NCI-H446 treated with DMSO at 0.1 percent for 48 hours (cell line): ENCODE measurements at regions not wholly inside any gene's neighbourhood (a gene's known extent, or its start where the extent isn't known, plus 50 kb on each side); places are given as distances from the start of the nearest gene placed in this dataset.
"Not testable (repeated sequence)": the region's sequence is repeated elsewhere in the genome, so short reads cannot be mapped to it uniquely, and the experiment has no call there.

Experiments
- DNase-seq: peaks from one replicate; lab custom pipeline; 2025; lab: John Stamatoyannopoulos, UW

DNA sequence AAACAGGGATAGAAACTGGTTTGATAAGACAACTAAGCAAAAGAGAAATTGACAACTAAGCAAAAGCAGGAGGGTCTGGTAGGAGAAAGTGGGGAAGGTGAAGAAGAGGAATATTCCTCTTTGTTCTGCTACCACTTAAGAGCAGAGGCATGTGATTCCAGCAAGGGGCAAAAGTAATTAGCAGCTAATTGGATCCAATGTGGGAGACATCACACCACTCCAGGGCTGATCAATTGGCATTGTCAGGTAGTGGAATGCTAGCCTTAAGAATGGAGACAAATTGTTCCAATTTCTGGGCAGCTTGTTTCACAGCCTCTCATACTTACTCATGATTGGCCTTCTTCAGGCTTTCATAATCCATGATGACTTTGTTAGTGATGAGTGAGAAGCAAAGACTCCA is 547.1 kb upstream of the GCFC2 start:
- DNase-seq: no peak

- DNase-seq: no peak
Measured at GRCh38 chr2:76256458-76257088, 545.9 kb upstream of the GCFC2 start.

GRCh38 chr2:76252704-76253103 is 542.0 kb upstream of the GCFC2 start:
- DNase-seq: no peak

DNA sequence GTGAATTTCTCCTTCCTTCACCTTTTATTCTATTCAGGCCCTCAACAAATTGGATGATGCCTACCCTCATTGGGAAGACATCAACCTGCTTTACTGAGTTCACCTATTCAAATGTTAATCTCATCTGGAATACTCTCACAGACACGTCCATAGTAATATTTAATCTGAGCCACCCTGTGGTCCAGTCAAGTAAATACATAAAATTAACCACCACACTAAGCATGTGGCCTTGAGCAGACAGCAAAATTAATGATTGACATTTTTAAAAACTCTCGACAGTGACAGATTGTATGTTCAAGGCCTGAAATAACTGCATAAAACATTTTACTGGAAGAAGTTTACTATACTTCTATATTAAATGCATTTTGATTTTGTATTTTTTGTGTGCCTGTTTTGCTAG is 540.6 kb upstream of the GCFC2 start:
- DNase-seq: no peak

- DNase-seq: no peak
Measured at GRCh38 chr2:76247006-76247405, 536.3 kb upstream of the GCFC2 start.

DNA sequence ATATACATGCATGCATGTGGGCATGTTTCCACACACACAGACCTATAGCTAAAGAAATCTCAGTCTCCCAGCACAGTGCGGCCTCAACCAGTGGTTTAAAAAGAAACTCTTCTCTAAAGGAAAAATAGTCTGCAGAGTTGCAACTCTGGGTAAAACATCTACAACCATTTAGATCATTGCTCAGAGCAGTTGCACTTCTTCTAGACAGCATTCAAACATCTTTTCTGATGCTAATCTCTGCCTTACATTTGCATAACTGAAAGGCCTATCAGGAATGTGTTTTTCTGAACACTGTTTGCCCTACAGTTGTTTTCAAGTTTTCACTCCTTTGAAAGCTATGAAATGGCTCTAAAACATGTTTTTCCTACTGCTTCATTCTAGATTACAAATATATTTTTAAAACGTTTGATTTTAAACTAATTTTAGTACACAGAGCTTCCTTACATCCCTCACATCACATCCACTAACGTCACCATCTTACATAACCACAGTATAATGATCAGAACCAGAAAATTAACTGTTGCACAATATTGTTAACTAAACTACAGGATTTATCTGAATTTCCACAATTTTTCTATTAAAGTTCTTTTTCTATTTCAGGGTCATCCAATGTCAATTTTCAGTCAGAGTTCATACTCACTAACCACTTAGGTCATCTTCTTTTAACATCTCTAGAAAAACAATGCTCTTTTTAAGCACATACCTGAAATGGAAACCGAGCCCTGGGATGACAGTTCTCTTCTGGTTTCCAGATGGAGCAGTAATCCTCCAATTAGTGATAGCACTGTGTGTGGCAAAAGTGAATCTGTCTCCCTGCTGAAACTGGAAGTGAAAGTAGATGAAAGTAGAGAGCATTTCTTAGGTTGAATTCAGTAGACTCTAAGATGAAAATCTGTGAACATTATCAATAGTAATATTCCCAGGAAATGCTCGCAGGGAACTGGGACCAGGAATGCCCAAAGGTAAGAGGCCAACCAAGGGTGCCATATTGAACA is 501.6 kb upstream of the GCFC2 start:
- no peak for DNase-seq

DNA sequence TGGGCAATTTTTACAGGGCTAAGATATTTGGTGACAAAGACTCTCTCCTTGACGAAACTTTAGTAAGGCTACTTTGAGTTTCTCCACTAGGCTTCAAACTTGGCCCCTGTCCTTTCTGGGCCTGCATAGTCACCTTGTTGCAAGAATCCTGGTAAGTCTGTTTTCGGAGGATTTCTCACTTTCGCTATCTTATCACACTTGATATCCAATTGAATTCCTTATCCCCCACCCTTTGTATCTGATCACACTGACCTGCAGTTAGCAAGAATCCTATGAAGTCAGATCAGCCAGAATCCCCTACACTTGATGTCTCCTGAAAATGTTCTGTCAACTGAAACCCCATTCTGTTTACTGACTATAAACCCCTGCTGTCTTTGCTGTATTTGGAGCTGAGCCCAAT is 499.8 kb upstream of the GCFC2 start:
- DNase-seq: no peak

- DNase-seq: no peak
Measured at GRCh38 chr2:76204048-76204447, 493.3 kb upstream of the GCFC2 start.

DNA sequence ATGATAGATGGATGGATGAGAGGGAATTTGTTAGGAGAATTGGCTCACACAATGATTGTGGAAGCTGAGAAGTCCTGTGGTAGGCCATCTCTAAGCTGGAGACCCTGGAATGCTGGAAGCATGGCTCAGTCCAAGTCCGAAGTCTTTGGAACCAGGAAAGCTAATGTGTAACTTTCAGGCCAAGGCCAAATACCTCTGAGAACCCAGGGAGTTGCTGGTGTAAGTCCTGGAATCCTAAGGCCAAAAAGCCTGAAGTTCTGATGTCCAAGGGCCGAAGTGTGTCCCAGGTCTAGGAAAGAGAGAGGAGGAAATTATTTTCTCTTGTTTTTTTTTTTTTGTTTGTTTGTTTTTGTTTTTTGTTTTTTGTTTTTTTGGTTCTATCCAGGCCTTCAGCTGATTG is 492.2 kb upstream of the GCFC2 start:
- DNase-seq: no peak

GRCh38 chr2:76197842-76198448 is 487.2 kb upstream of the GCFC2 start:
- no peak for DNase-seq

DNA sequence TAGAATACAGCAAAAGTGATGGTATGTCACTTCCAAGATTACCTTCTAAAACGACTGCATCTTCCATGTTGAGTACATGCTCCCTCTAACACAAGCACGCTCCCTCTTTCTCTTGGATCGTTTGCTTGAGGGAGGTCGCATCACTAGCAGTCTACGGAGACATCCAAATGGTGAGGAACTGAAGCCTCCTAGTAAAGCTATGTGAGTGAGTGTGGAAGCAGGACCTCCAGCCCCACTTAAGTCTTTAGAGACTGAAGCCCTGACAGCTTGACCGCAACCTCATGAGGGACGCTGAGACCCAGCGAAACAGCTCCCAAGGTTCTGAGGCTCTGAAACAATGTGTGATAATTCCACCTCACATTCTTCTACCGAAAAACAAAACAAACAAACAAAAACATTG is 486.7 kb upstream of the GCFC2 start:
- no peak for DNase-seq

- no peak for DNase-seq
Measured at GRCh38 chr2:76194031-76194775, 483.5 kb upstream of the GCFC2 start.

DNA sequence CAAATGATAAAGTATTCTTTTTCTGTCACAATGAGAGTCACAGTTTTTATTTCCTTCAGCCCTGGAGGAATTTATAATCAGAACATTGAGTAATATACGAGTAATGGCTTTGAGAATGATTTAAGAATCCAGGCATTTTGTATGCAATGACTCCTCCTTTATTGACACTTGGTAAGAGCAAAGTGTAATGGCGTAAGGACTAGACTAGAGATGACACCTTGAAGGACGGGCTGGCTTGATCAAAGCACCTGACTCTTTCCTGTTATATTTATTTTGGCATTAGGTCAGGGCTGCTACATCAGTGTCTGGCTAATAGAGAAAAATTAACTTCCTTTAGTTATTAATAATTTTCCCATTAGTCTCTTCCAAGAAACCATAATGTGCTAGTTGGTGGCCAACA is 482.4 kb upstream of the GCFC2 start:
- no peak for DNase-seq

DNA sequence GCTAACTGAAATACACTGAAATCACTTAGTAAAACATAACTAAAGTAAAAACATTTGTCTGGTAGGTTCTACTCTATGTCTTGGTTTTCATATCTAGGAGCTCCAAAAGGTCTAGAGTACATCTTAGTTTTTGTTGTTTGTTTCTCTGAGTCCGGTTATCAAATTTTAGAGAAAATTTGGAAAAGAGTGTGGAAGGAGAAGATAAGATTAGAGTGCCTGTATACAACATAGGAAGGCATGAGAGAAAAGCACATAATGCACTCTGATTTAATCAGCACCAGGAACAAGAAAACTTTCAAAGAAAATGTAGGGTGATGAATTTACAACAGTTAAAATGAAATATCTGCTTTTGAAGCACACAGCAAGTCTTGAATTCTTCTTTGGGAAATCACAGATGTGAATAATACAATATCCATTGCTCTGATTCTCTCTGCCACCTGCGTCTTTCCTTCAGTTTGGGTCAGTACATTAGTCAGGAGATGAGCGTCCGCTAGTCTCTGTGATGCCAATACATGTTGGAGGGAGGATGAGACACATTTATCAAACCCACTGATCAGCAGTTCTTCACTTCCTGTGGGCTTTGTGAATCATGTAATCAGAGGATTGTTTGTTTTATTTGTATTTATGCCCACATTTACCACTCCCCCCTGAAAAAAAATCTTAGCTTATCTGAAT is 477.8 kb upstream of the GCFC2 start:
- no peak for DNase-seq

DNA sequence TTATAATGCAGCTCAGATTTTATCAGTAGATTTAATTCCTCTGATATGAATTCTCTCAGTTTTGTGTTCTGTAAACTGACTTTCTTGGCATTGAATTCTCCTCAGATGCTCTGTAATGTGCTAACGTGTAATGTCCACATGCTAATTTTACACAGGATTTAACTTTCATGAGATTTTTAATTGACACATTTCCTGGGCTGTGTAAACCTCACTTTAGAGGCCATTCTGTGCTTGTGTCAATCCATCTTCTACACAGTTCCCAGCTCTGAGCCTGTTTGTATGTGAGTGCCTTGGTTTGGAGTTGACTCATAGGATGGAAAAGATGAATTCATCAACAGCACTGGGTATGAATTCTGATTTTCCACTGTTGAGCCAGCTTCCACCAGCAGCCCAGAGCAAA is 476.7 kb upstream of the GCFC2 start:
- DNase-seq: no peak

DNA sequence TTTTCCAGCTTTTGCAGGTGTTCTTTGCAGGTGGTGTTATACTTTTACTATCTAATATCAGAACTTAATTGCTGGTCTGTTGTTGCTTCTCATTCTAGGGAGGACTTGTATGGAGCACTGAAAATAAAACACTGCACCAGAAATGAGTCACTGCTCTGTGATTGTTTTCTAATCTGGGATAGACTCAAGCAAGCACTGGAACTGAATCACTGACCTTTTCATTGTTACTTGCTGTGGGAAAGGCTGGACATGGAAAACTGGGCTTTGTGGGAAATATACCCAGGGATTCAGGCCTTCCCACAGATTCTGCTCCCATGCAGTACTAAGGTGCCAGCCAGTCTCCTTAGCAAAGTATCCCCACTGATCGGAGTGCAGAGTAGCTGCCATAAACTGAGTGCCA is 470.0 kb upstream of the GCFC2 start:
- DNase-seq: no peak

GRCh38 chr2:76178610-76179009 is 467.9 kb upstream of the GCFC2 start:
- no peak for DNase-seq

DNA sequence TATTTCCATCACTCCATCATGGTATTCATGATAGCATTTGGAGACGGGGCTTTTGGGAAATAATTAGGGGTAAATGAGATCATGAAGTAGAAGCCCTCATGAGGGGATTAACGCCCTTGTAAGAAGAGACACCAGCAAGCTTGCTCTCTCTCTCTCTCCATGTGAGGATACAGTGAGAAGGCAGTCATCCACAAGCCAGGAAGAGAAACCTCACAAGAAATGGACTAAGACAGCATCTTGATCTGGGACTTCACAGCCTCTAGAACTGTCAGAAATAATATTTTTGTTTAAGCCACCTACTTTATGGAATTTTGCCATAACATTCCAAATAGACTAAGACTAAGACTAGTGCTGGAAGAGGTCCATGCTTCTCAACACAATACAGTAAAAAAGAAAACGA is 464.6 kb upstream of the GCFC2 start:
- no peak for DNase-seq

DNA sequence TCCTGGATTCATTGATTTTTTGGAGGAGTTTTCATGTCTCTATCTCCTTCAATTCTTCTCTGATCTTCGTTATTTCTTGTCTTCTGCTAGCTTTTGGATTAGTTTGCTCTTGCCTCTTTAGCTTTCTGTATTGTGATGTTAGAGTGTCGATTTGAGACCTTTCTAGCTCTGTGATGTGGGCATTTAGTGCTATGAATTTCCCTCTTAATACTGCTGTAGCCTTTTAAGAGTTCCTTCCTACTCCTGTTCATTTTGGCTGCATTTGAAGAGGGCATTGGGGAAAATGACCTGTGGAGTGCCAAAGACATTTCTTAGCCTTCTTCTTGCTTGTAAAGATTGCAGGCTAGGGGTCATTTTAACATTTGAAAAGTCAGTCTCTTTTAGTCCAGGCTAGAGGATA is 463.8 kb upstream of the GCFC2 start:
- no peak for DNase-seq

GRCh38 chr2:76173206-76173605 is 462.5 kb upstream of the GCFC2 start:
- not testable (repeated sequence) for DNase-seq

- not testable (repeated sequence) for DNase-seq
Measured at GRCh38 chr2:76172154-76172595, 461.5 kb upstream of the GCFC2 start.

GRCh38 chr2:76170856-76171255 is 460.1 kb upstream of the GCFC2 start:
- no peak for DNase-seq
